HG03108 (cell line): ENCODE measurements at regions not wholly inside any gene's neighbourhood (a gene's known extent, or its start where the extent isn't known, plus 50 kb on each side); places are given as distances from the start of the nearest gene placed in this dataset.
"Not testable (repeated sequence)": the region's sequence is repeated elsewhere in the genome, so short reads cannot be mapped to it uniquely, and the experiment has no call there.

Experiments
- ATAC-seq: cut with Tn5 transposase; IDR thresholded peaks from one replicate; pipeline ENCODE4 v1.9.1; 2021; ENCODE audit warnings: moderate library complexity; ENCODE audit not compliant: unreplicated experiment

GRCh38 chr15:22519213-22519612, 60.5 kb downstream of the GOLGA6L22 start:
- ATAC-seq: not testable (repeated sequence)

GRCh38 chr15:22526537-22526936, 67.8 kb downstream of the GOLGA6L22 start:
- not testable (repeated sequence) for ATAC-seq

- ATAC-seq: not testable (repeated sequence)
These were observed 68.3 kb downstream of the GOLGA6L22 start for GRCh38 chr15:22527016-22527415.

- ATAC-seq: not testable (repeated sequence)
These were observed 70.5 kb downstream of the GOLGA6L22 start for GRCh38 chr15:22529200-22529599.

GRCh38 chr15:22559701-22560100, 101.0 kb downstream of the GOLGA6L22 start:
- ATAC-seq: not testable (repeated sequence)

GRCh38 chr15:22561716-22562115, 103.0 kb downstream of the GOLGA6L22 start:
- ATAC-seq: not testable (repeated sequence)

GRCh38 chr15:22566510-22566909, 107.8 kb downstream of the GOLGA6L22 start:
- not testable (repeated sequence) for ATAC-seq

GRCh38 chr15:22569486-22569885, 110.8 kb downstream of the GOLGA6L22 start:
- ATAC-seq: not testable (repeated sequence)

- not testable (repeated sequence) for ATAC-seq
These were observed 113.5 kb downstream of the GOLGA6L22 start for GRCh38 chr15:22572152-22572735.

GRCh38 chr15:22572792-22573191, 114.1 kb downstream of the GOLGA6L22 start:
- ATAC-seq: not testable (repeated sequence)

- not testable (repeated sequence) for ATAC-seq
These were observed 119.1 kb downstream of the GOLGA6L22 start for GRCh38 chr15:22577828-22578227.

- ATAC-seq: not testable (repeated sequence)
These were observed 120.5 kb downstream of the GOLGA6L22 start for GRCh38 chr15:22579213-22579612.

GRCh38 chr15:22587391-22587790, 128.7 kb downstream of the GOLGA6L22 start:
- not testable (repeated sequence) for ATAC-seq

GRCh38 chr15:22598552-22598951, 139.8 kb downstream of the GOLGA6L22 start:
- ATAC-seq: not testable (repeated sequence)

GRCh38 chr15:22599526-22600320, 141.0 kb downstream of the GOLGA6L22 start:
- ATAC-seq: not testable (repeated sequence)

- not testable (repeated sequence) for ATAC-seq
These were observed 158.3 kb downstream of the GOLGA6L22 start for GRCh38 chr15:22616976-22617375.

GRCh38 chr15:22631789-22632188, 154.7 kb upstream of the NIPA1 start:
- ATAC-seq: not testable (repeated sequence)

- ATAC-seq: not testable (repeated sequence)
These were observed 146.5 kb upstream of the NIPA1 start for GRCh38 chr15:22639983-22640382.

- ATAC-seq: not testable (repeated sequence)
These were observed 137.0 kb upstream of the NIPA1 start for GRCh38 chr15:22649458-22649857.

GRCh38 chr15:22651179-22651578, 135.3 kb upstream of the NIPA1 start:
- not testable (repeated sequence) for ATAC-seq

GRCh38 chr15:22664294-22665058, 122.0 kb upstream of the NIPA1 start:
- ATAC-seq: peak; percentile 77
